PC-9 (cell line): ENCODE measurements at regions not wholly inside any gene's neighbourhood (a gene's known extent, or its start where the extent isn't known, plus 50 kb on each side); places are given as distances from the start of the nearest gene placed in this dataset.

Source experiments
- BruUV-seq: library from RNA; stranded (reverse); fragments of 400-500 nt; replicated peaks from 2 replicates; lab custom pipeline; 2021; lab: Mats Ljungman, UMichigan
- CTCF ChIA-PET: fragments of 300-600 bp; sonication (Branson Sonifier 250); formaldehyde crosslinking; loops from one replicate; lab custom pipeline; 2022; ENCODE audit warnings: antibody characterized with exemption; lab: Charles Lee
- POLR2A ChIA-PET: fragments of 300-600 bp; sonication (Branson Sonifier 250); formaldehyde crosslinking; loops from one replicate; lab custom pipeline; 2022; ENCODE audit warnings: antibody characterized with exemption; ENCODE audit not compliant: unreplicated experiment; lab: Charles Lee
- DNase-seq, 2 experiments: peaks; one replicate each; pipeline versions ENCODE4 v3.0.0 to v3.0.0-alpha.2; 2015 to 2022; ENCODE audit warnings: mixed read lengths in 1 of 2
- H2AFZ ChIP-seq: fragments of 200-600 bp; sonication (generic); 2 replicates; pipeline ENCODE4 v1.8.1; 2017; ENCODE audit warnings: antibody characterized with exemption
- H3F3A ChIP-seq: fragments of 200-600 bp; sonication (generic); 2 replicates; pipeline ENCODE4 v1.8.1; 2017; ENCODE audit warnings: antibody characterized with exemption, mild to moderate bottlenecking, low read depth; ENCODE audit not compliant: insufficient read depth
- H3K27ac ChIP-seq: fragments of 200-600 bp; sonication (generic); 2 replicates; pipeline ENCODE4 v1.6.1; 2016; ENCODE audit warnings: mixed run types
- H3K27me3 ChIP-seq: fragments of 200-600 bp; sonication (generic); 2 replicates; pipeline ENCODE4 v1.6.1; 2016; ENCODE audit warnings: low read depth, mixed run types; ENCODE audit not compliant: insufficient read depth
- H3K36me3 ChIP-seq: fragments of 200-600 bp; sonication (generic); 2 replicates; pipeline ENCODE4 v1.6.1; 2016; ENCODE audit warnings: low read depth, mixed run types
- H3K4me1 ChIP-seq: fragments of 200-600 bp; sonication (generic); replicated peaks from 2 replicates; pipeline ENCODE4 v1.6.1; 2016; ENCODE audit warnings: mixed run types; ENCODE audit not compliant: insufficient read depth
- H3K4me2 ChIP-seq: fragments of 200-600 bp; sonication (generic); 2 replicates; pipeline ENCODE4 v1.6.1; 2017; ENCODE audit warnings: mixed run types
- H3K4me3 ChIP-seq: fragments of 200-600 bp; sonication (generic); 2 replicates; pipeline ENCODE4 v1.6.1; 2016; ENCODE audit warnings: mixed run types
- H3K79me2 ChIP-seq: fragments of 200-600 bp; sonication (generic); 2 replicates; pipeline ENCODE4 v1.6.1; 2017; ENCODE audit warnings: low read depth, mixed run types
- H3K9me2 ChIP-seq: fragments of 200-600 bp; sonication (generic); 2 replicates; pipeline ENCODE4 v1.8.1; 2017; ENCODE audit warnings: mild to moderate bottlenecking; ENCODE audit not compliant: insufficient read depth
- H3K9me3 ChIP-seq: fragments of 200-600 bp; sonication (generic); 2 replicates; pipeline ENCODE4 v1.8.1; 2016; ENCODE audit warnings: low read depth; ENCODE audit not compliant: insufficient read depth
- H4K20me1 ChIP-seq: fragments of 200-600 bp; sonication (generic); 2 replicates; pipeline ENCODE4 v1.8.1; 2017; ENCODE audit not compliant: insufficient read depth
- EZH2 ChIP-seq: fragments of 200-600 bp; sonication (generic); IDR thresholded peaks from 2 replicates; pipeline ENCODE4 v1.8.0; 2017; ENCODE audit warnings: antibody characterized with exemption, low read depth
- intact Hi-C: fragments of 100-400 bp; cut with micrococcal nuclease; formaldehyde crosslinking; loops from one replicate; pipeline ENCODE4 v1.10.0; 2022; ENCODE audit not compliant: unreplicated experiment
- TF ChIP-seq, protein P1 (sequence below): fragments of 200-600 bp; sonication (generic); conservative IDR thresholded peaks from 2 replicates; pipeline ENCODE4 v1.6.1; 2017; ENCODE audit warnings: mixed run types, antibody characterized with exemption, mild to moderate bottlenecking, moderate library complexity

DNA sequence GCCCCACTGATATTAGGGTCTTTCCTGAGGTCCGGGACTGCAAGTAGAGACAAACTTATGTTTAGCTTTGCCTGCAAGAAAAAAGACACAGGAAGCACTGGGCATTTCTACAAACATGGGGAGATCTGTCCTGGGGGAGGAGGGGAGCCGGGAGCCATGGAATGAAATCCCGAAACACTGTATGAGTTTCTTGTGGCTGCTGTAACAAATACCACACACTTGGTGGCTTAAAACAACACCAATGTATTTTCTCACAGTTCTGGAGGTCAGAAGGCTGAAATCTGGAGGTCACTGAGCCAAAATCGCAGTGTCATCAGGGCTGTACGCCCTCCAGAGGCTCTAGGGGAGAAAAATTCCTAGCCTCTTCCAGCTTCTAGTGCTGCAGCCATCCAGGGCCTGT is 114.0 kb upstream of the CHST15 start:
- Histone ChIP-seq H3K4me3 (no peak overlapping the region), H3K27ac (no peak overlapping the region), H3K36me3 (no peaks in the 10 kb centered on the region), H3K27me3 (no peaks in the 10 kb centered on the region), H3F3A (no peaks in the 10 kb centered on the region), H3K9me3 (no peaks in the 10 kb centered on the region), H3K79me2 (no peaks in the 10 kb centered on the region), H3K4me1 (peaks cover 8% of the 10 kb centered on the region), H3K9me2 (no peaks in the 10 kb centered on the region), H4K20me1 (no peaks in the 10 kb centered on the region), H2AFZ (no peak overlapping the region), H3K4me2 (no peak overlapping the region)
- ChIA-PET CTCF (no interaction called here), POLR2A (no interaction called here)
- no peak for DNase-seq
- BruUV-seq = no TSS peak
- intact Hi-C loops = no loop called here
- TF ChIP-seq, protein P1, sequence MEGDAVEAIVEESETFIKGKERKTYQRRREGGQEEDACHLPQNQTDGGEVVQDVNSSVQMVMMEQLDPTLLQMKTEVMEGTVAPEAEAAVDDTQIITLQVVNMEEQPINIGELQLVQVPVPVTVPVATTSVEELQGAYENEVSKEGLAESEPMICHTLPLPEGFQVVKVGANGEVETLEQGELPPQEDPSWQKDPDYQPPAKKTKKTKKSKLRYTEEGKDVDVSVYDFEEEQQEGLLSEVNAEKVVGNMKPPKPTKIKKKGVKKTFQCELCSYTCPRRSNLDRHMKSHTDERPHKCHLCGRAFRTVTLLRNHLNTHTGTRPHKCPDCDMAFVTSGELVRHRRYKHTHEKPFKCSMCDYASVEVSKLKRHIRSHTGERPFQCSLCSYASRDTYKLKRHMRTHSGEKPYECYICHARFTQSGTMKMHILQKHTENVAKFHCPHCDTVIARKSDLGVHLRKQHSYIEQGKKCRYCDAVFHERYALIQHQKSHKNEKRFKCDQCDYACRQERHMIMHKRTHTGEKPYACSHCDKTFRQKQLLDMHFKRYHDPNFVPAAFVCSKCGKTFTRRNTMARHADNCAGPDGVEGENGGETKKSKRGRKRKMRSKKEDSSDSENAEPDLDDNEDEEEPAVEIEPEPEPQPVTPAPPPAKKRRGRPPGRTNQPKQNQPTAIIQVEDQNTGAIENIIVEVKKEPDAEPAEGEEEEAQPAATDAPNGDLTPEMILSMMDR = no peak
- TF ChIP-seq EZH2 = no peak

DNA sequence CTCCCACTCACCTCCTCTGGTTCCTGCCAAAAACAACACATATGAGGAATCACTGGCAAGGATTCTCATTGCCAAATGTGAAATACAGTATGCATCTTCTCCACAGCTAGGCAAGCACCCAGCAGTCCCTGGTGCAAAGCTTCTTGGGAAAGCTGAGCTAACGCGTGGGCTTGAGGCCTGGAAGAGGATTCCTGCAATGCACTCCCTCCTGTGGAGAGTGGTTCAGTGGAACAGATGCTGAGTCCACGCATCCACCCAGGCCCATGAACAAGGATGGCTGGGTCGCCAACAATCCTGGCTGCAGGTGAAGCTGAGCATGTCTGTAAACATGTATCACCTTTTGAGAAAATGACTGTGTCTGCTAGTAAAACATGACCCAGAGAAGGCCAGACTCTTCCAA is 113.2 kb upstream of the CHST15 start:
- intact Hi-C loops = no loop called here
- CTCF ChIA-PET = no interaction called here
- TF ChIP-seq EZH2 = no peak
- TF ChIP-seq, protein P1 = no peak

DNA sequence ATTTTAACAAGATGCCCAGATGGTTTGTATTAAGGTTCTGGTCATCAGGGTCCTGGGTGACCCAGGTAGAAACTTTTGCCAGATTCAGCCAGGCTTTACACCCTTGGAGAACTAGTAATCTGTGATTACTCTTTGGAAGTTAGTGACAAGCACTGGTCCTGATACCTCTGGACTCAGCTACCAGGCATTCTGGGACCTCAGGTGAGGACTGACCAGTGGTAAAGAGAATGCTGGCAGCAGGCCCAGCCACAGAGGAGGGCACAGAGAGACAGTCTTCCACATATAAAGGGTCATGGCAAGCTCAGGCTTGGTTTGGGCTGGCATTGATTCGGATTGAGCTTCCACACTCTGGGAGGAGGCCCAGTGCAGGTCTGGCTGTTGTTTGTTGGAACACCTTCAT is 112.0 kb upstream of the CHST15 start:
- TF ChIP-seq EZH2 = no peak
- TF ChIP-seq, protein P1 = no peak
- no peaks in the 10 kb centered on the region for H3K9me2 ChIP-seq
- H3K4me2 ChIP-seq = no peak overlapping the region
- H4K20me1 ChIP-seq = no peaks in the 10 kb centered on the region
- H3F3A ChIP-seq = no peaks in the 10 kb centered on the region
- H3K27ac ChIP-seq = no peak overlapping the region
- H3K4me1 ChIP-seq = peaks cover 8% of the 10 kb centered on the region
- ChIA-PET POLR2A (no interaction called here), CTCF (no interaction called here)
- H3K27me3 ChIP-seq = no peaks in the 10 kb centered on the region
- H3K79me2 ChIP-seq = no peaks in the 10 kb centered on the region
- no peaks in the 10 kb centered on the region for H3K36me3 ChIP-seq
- intact Hi-C loops = no loop called here
- BruUV-seq = no TSS peak
- H3K9me3 ChIP-seq = no peaks in the 10 kb centered on the region
- H2AFZ ChIP-seq = no peak overlapping the region
- no peak overlapping the region for H3K4me3 ChIP-seq
- DNase-seq = no peak

More for the DNA sequence above, 113.2 kb upstream of the CHST15 start:
- no peak overlapping the region for H3K4me2 ChIP-seq
- no peaks in the 10 kb centered on the region for H3F3A ChIP-seq
- BruUV-seq = no TSS peak
- no peaks in the 10 kb centered on the region for H3K27me3 ChIP-seq
- no peak for DNase-seq
- H3K27ac ChIP-seq = no peak overlapping the region
- H4K20me1 ChIP-seq = no peaks in the 10 kb centered on the region
- no peaks in the 10 kb centered on the region for H3K36me3 ChIP-seq
- no peaks in the 10 kb centered on the region for H3K9me2 ChIP-seq
- H2AFZ ChIP-seq = no peak overlapping the region
- H3K4me3 ChIP-seq = no peak overlapping the region
- H3K79me2 ChIP-seq = no peaks in the 10 kb centered on the region
- POLR2A ChIA-PET = no interaction called here
- peaks cover 8% of the 10 kb centered on the region for H3K4me1 ChIP-seq
- H3K9me3 ChIP-seq = no peaks in the 10 kb centered on the region
